ENCODE measurements at regions not wholly inside any gene's neighbourhood (a gene's known extent, or its start where the extent isn't known, plus 50 kb on each side); places are given as distances from the start of the nearest gene placed in this dataset.
"Not testable (repeated sequence)": the region's sequence is repeated elsewhere in the genome, so short reads cannot be mapped to it uniquely, and the experiment has no call there.

- H3K4me1 Mint-ChIP-seq (ENCODE audit: low read depth): no peaks in the 10 kb centered on the region
- TF ChIP-seq, protein P1, sequence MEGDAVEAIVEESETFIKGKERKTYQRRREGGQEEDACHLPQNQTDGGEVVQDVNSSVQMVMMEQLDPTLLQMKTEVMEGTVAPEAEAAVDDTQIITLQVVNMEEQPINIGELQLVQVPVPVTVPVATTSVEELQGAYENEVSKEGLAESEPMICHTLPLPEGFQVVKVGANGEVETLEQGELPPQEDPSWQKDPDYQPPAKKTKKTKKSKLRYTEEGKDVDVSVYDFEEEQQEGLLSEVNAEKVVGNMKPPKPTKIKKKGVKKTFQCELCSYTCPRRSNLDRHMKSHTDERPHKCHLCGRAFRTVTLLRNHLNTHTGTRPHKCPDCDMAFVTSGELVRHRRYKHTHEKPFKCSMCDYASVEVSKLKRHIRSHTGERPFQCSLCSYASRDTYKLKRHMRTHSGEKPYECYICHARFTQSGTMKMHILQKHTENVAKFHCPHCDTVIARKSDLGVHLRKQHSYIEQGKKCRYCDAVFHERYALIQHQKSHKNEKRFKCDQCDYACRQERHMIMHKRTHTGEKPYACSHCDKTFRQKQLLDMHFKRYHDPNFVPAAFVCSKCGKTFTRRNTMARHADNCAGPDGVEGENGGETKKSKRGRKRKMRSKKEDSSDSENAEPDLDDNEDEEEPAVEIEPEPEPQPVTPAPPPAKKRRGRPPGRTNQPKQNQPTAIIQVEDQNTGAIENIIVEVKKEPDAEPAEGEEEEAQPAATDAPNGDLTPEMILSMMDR (IDR thresholded peaks at IDR 0.05): no peak
- no peaks in the 10 kb centered on the region for H3K36me3 Mint-ChIP-seq (ENCODE audit: low read depth)
- H3K4me3 Mint-ChIP-seq: no peak overlapping the region
- H3K27ac Mint-ChIP-seq: no peak overlapping the region
- ChIA-PET POLR2A (no interaction called here), CTCF (interaction anchor here (0.8 to 1.1 kb wide), 2 partner anchors 65 to 693 kb away, joined by 3 read pairs; no protein-coding TSS in a partner anchor)
- peaks cover 5% of the 10 kb centered on the region for H3K27me3 Mint-ChIP-seq
- no peak for ATAC-seq
- H3K9me3 Mint-ChIP-seq: no peaks in the 10 kb centered on the region
- intact Hi-C loops (cut with micrococcal nuclease): no loop called here
- no peak for DNase-seq
These were observed 142.1 kb upstream of the SULF2 start for GRCh38 chr20:47927385-47927851.

GRCh38 chr20:47926731-47927130, 141.4 kb upstream of the SULF2 start:
- Mint-ChIP-seq H3K4me3 (no peak overlapping the region), H3K36me3 (ENCODE audit: low read depth) (no peaks in the 10 kb centered on the region), H3K4me1 (ENCODE audit: low read depth) (no peaks in the 10 kb centered on the region), H3K27me3 (peaks cover 7% of the 10 kb centered on the region), H3K9me3 (no peaks in the 10 kb centered on the region), H3K27ac (no peak overlapping the region)
- intact Hi-C loops (cut with micrococcal nuclease): no loop called here
- DNase-seq (no peak), ATAC-seq (no peak)
- TF ChIP-seq, protein P1 (IDR thresholded peaks at IDR 0.05): no peak
- ChIA-PET POLR2A (no interaction called here), CTCF (interaction anchor here (1.1 to 1.6 kb wide), 2 partner anchors 8 to 694 kb away, joined by 3 read pairs; no protein-coding TSS in a partner anchor)

DNA sequence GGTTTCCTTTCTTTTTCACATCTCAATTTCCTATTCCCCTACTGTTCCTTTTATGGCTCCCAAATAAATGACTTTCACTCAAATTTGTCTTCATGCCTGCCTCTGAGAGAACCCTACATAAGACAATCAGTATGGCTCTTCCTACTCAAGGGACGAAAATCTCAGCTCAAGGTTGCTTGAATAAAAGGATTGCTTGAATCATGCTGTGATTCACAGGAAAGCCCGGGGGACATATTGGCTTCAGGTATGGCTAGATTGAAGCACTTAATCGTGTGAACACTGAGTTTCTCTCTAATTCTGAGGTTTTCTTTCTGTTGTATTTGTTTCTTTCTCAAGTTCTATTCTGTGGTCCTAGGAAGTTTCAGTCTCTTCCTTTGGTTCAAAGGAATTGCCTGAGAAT, 140.3 kb upstream of the SULF2 start:
- DNase-seq (no peak), ATAC-seq (no peak)
- no peak overlapping the region for H3K27ac Mint-ChIP-seq
- H3K27me3 Mint-ChIP-seq: peaks cover 11% of the 10 kb centered on the region
- TF ChIP-seq, protein P1 (IDR thresholded peaks at IDR 0.05): no peak
- POLR2A ChIA-PET: no interaction called here
- no peaks in the 10 kb centered on the region for H3K4me1 Mint-ChIP-seq (ENCODE audit: low read depth)
- H3K4me3 Mint-ChIP-seq: no peak overlapping the region
- intact Hi-C loops (cut with micrococcal nuclease): no loop called here
- H3K36me3 Mint-ChIP-seq (ENCODE audit: low read depth): no peaks in the 10 kb centered on the region
- no peaks in the 10 kb centered on the region for H3K9me3 Mint-ChIP-seq
- CTCF ChIA-PET: interaction anchor here (1.0 to 1.6 kb wide), 2 partner anchors 9 to 201 kb away, joined by 3 read pairs; no protein-coding TSS in a partner anchor

DNA sequence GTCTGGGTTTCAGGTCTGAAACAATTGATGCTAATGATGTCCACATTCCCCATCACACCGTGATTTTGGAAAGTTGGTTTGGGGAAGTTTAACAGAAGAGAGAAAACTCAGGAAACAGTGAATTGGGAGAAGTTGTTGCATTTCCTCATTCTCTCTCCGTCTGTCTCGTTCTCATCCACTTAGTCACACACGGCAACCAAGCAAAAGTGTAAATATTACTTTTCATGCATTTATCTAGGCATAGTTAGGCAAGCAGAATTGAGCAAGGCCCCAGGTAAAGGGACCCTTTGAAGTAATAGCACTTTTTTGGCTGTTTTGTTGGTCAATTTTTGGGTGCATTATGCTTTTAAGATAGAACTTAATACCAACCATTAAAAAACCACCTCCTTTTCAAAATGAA, 137.0 kb upstream of the SULF2 start:
- ChIA-PET POLR2A (no interaction called here), CTCF (no interaction called here)
- no peak overlapping the region for H3K27ac Mint-ChIP-seq
- DNase-seq: no peak
- intact Hi-C loops (cut with micrococcal nuclease): no loop called here
- H3K9me3 Mint-ChIP-seq: peaks cover 16% of the 10 kb centered on the region
- no peaks in the 10 kb centered on the region for H3K4me1 Mint-ChIP-seq (ENCODE audit: low read depth)
- H3K4me3 Mint-ChIP-seq: no peak overlapping the region
- no peak for ATAC-seq
- TF ChIP-seq, protein P1 (IDR thresholded peaks at IDR 0.05): no peak
- no peaks in the 10 kb centered on the region for H3K36me3 Mint-ChIP-seq (ENCODE audit: low read depth)
- H3K27me3 Mint-ChIP-seq: peaks cover 14% of the 10 kb centered on the region

GRCh38 chr20:47921829-47922228, 136.5 kb upstream of the SULF2 start:
- H3K36me3 Mint-ChIP-seq (ENCODE audit: low read depth); DNase-seq; intact Hi-C loops (cut with micrococcal nuclease); H3K4me3 Mint-ChIP-seq; ATAC-seq; H3K4me1 Mint-ChIP-seq (ENCODE audit: low read depth); POLR2A ChIA-PET; CTCF ChIA-PET; H3K27ac Mint-ChIP-seq: not testable (repeated sequence)
- Mint-ChIP-seq H3K9me3 (peaks cover 20% of the 10 kb centered on the region), H3K27me3 (peaks cover 14% of the 10 kb centered on the region)

- CTCF ChIA-PET: no interaction called here
- intact Hi-C loops (cut with micrococcal nuclease): no loop called here
These were observed 136.1 kb upstream of the SULF2 start for GRCh38 chr20:47921408-47921807.

More at GRCh38 chr20:47921408-47921807, 136.1 kb upstream of the SULF2 start:
- Mint-ChIP-seq H3K27me3 (peaks cover 14% of the 10 kb centered on the region), H3K27ac (no peak overlapping the region), H3K4me3 (no peak overlapping the region), H3K36me3 (ENCODE audit: low read depth) (no peaks in the 10 kb centered on the region), H3K4me1 (ENCODE audit: low read depth) (no peaks in the 10 kb centered on the region), H3K9me3 (peaks cover 22% of the 10 kb centered on the region)
- POLR2A ChIA-PET: no interaction called here
- DNase-seq (no peak), ATAC-seq (no peak)
- TF ChIP-seq, protein P1 (IDR thresholded peaks at IDR 0.05): no peak
